Left ventricle myocardium inferior (tissue), 1 donor: ENCODE measurements at regions not wholly inside any gene's neighbourhood (a gene's known extent, or its start where the extent isn't known, plus 50 kb on each side); places are given as distances from the start of the nearest gene placed in this dataset.

Experiments used
- DNase-seq: peaks from one replicate; pipeline ENCODE4 v3.0.0-alpha.2; 2020
- H3K27ac ChIP-seq: fragments of 200-600 bp; replicated peaks from 2 replicates; pipeline ENCODE4 v1.8.0; 2021
- H3K27me3 ChIP-seq: fragments of 200-600 bp; 2 replicates; pipeline ENCODE4 v1.8.0; 2021; ENCODE audit warnings: low read depth
- H3K36me3 ChIP-seq: fragments of 200-600 bp; 2 replicates; pipeline ENCODE4 v1.8.0; 2021
- H3K4me1 ChIP-seq: fragments of 200-600 bp; 2 replicates; pipeline ENCODE4 v1.8.0; 2021
- H3K4me3 ChIP-seq: fragments of 200-600 bp; 2 replicates; pipeline ENCODE4 v1.8.0; 2021; ENCODE audit warnings: mild to moderate bottlenecking, moderate library complexity
- H3K9me3 ChIP-seq: fragments of 200-600 bp; replicated peaks from 2 replicates; pipeline ENCODE4 v1.8.0; 2021
- intact Hi-C: fragments of 100-400 bp; cut with micrococcal nuclease; formaldehyde crosslinking; loops from one replicate; pipeline ENCODE4 v1.11.0; 2022
- TF ChIP-seq, protein P1 (sequence below): fragments of 200-600 bp; IDR thresholded peaks from 2 replicates; pipeline ENCODE4 v1.8.0; 2021; ENCODE audit warnings: antibody characterized with exemption, mild to moderate bottlenecking, borderline replicate concordance
- donor health status: DM: no; HTN: yes; CAD: no; lungs with severe emphysema.

DNA sequence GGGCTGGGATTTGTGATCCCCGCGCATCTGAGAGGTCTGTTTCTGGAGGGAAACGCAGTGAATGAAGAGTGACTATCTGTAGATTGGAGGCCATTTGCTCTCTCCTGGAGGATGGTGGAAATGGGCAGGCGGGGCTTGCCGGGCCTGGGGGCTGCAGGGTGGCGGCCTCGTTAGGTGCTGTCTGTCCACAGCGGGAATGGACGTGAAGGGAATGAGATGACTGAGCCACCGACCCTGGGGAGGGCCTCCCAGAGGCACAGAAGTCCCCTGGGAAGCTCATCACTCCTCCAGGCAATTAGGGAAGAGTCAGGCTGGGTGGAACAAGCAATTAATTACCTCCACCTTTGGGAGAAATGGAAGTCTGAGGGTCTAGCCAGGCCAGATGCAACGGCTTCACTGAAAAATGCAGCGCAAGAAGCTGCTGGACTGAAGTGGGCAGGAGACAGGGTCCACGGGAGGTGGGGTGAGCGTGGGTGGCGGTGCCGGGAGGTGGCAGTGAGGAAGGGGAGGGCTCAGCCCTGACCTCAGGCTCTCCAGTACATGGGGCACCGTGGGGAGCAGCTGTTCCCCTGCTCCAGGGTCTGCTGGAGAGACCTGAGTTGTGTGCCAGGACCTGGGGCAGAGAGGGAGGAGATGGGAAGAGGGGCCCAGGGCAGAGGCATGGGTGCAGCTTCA, 524.5 kb downstream of the BRD1 start:
- Histone ChIP-seq H3K36me3 (no peaks in the 10 kb centered on the region), H3K4me1 (peaks cover 3% of the 10 kb centered on the region), H3K4me3 (no peak overlapping the region), H3K27ac (no peak overlapping the region), H3K27me3 (peaks cover 78% of the 10 kb centered on the region), H3K9me3 (no peaks in the 10 kb centered on the region)
- intact Hi-C loops = no loop called here
- no peak for DNase-seq
- TF ChIP-seq, protein P1, sequence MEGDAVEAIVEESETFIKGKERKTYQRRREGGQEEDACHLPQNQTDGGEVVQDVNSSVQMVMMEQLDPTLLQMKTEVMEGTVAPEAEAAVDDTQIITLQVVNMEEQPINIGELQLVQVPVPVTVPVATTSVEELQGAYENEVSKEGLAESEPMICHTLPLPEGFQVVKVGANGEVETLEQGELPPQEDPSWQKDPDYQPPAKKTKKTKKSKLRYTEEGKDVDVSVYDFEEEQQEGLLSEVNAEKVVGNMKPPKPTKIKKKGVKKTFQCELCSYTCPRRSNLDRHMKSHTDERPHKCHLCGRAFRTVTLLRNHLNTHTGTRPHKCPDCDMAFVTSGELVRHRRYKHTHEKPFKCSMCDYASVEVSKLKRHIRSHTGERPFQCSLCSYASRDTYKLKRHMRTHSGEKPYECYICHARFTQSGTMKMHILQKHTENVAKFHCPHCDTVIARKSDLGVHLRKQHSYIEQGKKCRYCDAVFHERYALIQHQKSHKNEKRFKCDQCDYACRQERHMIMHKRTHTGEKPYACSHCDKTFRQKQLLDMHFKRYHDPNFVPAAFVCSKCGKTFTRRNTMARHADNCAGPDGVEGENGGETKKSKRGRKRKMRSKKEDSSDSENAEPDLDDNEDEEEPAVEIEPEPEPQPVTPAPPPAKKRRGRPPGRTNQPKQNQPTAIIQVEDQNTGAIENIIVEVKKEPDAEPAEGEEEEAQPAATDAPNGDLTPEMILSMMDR = no peak

DNA sequence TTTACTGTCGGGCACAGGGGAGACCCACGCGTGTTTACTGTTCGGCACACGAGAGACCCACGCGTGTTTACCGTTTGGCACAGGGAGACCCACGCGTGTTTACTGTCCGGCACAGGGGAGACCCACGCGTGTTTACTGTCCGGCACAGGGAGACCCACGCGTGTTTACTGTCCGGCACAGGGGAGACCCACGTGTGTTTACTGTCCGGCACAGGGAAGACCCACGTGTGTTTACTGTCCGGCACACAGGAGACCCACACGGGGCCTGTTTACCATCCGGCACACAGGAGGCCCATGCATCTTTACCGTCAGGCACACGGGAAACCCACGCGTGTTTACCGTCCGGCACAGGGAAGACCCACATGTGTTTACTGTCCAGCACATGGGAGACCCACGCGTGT, 525.1 kb downstream of the BRD1 start:
- Histone ChIP-seq H3K9me3 (no peaks in the 10 kb centered on the region), H3K4me1 (peaks cover 3% of the 10 kb centered on the region), H3K27me3 (peaks cover 76% of the 10 kb centered on the region), H3K36me3 (no peaks in the 10 kb centered on the region), H3K4me3 (no peak overlapping the region), H3K27ac (no peak overlapping the region)
- no peak for DNase-seq
- intact Hi-C loops = no loop called here
- TF ChIP-seq, protein P1 = no peak

DNA sequence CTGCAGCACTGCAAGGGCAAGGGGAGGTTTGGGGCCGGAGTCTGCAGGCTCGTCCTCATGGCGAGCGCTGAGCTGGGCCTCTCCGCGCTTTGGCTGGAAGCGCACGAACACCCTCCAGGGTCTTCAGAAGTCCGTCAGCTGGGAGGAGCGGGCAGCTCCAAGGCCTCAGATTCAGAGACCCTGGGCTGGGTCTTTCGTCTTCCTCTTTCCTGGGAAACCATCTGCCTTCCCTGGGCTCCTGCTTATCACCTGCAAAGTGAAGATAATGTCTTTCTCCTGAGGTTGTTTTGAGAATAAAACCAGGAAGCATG, 525.6 kb downstream of the BRD1 start:
- TF ChIP-seq, protein P1 = no peak
- Histone ChIP-seq H3K36me3 (no peaks in the 10 kb centered on the region), H3K27ac (no peak overlapping the region), H3K9me3 (no peaks in the 10 kb centered on the region), H3K4me1 (peaks cover 3% of the 10 kb centered on the region), H3K4me3 (no peak overlapping the region), H3K27me3 (peaks cover 76% of the 10 kb centered on the region)
- no peak for DNase-seq
- intact Hi-C loops = no loop called here

DNA sequence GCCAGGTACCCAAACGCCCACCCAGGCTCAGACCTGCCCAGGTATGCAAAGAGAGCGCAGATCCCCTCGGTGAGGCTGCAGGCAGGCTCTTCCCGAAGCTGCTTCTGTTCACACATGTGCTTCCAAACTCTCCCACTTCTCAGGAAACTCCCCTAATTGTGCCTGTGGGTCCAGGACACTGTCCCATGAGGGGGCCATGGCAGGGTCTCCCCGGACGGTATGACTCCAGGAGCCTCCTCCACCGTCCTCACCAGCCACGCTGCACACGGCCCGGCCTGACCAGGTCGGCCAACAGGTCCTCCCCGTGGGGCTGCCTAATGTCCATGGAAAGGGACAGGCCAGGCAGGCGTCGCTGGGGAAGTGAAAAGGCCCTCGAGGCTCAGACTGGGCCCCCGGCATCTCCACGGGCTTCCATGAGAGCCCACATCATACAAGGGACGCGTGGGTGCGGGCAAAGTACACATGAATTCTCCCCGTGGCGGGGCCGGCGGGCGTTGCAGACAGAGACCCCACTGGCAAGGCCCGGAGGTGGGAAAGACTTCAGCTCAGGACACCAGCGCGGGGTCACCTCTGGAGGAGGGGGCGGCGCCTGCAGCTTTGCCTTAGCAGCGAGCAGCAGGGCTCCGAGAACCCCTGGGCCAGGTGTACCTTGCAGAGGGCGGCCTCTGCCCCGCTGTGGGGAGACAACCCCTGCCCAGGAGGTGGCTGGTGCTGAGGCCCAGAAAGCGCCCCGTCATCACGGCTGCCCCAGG, 526.1 kb downstream of the BRD1 start:
- Histone ChIP-seq H3K4me3 (no peak overlapping the region), H3K9me3 (no peaks in the 10 kb centered on the region), H3K27me3 (peaks cover 75% of the 10 kb centered on the region), H3K36me3 (no peaks in the 10 kb centered on the region), H3K27ac (no peak overlapping the region), H3K4me1 (peaks cover 3% of the 10 kb centered on the region)
- intact Hi-C loops = no loop called here
- no peak for DNase-seq
- TF ChIP-seq, protein P1 = no peak

DNA sequence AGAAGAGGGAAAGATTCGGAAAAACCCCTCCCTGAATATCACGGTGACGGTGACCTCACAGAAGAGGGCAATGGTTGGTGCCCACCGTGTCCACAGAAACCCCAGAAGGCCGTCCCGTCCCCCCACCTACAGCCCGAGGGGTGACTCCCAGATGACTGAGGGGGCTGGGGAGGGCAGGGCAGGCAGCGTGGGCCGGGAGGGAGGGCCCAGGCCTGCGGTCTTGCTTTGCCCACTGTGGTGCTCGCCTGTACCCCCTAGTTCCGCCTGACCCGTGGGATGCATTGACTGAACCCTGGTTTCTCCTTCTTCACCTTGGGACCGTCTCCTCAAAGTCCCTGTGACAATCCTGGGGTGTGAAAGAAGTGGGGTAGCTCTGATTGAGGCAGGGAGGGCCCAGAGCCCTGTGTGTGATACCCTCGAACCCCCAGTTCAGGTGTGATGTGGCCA, 526.7 kb downstream of the BRD1 start:
- Histone ChIP-seq H3K4me3 (no peak overlapping the region), H3K27ac (no peak overlapping the region), H3K36me3 (no peaks in the 10 kb centered on the region), H3K9me3 (no peaks in the 10 kb centered on the region), H3K4me1 (peaks cover 3% of the 10 kb centered on the region), H3K27me3 (peaks cover 75% of the 10 kb centered on the region)
- TF ChIP-seq, protein P1 = no peak
- intact Hi-C loops = no loop called here
- no peak for DNase-seq
